Endodermal cell (in vitro differentiated cells): ENCODE measurements at regions not wholly inside any gene's neighbourhood (a gene's known extent, or its start where the extent isn't known, plus 50 kb on each side); places are given as distances from the start of the nearest gene placed in this dataset.

Experiments used
- DNase-seq: peaks from one replicate; pipeline ENCODE4 v3.0.0-alpha.2; 2017
- H3K27ac ChIP-seq: 2 replicates; pipeline ENCODE4 v1.5.1; 2013; ENCODE audit warnings: mild to moderate bottlenecking, low read depth, low read length, moderate library complexity
- H3K27me3 ChIP-seq: 2 replicates; pipeline ENCODE4 v1.6.1; 2013; ENCODE audit warnings: mild to moderate bottlenecking, low read length, moderate library complexity; ENCODE audit not compliant: insufficient read depth, control insufficient read depth, poor library complexity, severe bottlenecking
- H3K36me3 ChIP-seq: 2 replicates; pipeline ENCODE4 v1.7.0; 2013; ENCODE audit warnings: mild to moderate bottlenecking, low read length, moderate library complexity; ENCODE audit not compliant: control insufficient read depth, insufficient read depth
- H3K4me1 ChIP-seq: one replicate; pipeline ENCODE4 v1.7.0; 2013; ENCODE audit warnings: low read length; ENCODE audit not compliant: control insufficient read depth, insufficient read depth
- H3K4me3 ChIP-seq: 2 replicates; pipeline ENCODE4 v1.5.1; 2013; ENCODE audit warnings: mild to moderate bottlenecking, low read length, moderate library complexity
- H3K9ac ChIP-seq: 2 replicates; pipeline ENCODE4 v1.6.1; 2013; ENCODE audit warnings: mild to moderate bottlenecking, low read length, moderate library complexity; ENCODE audit not compliant: poor library complexity, severe bottlenecking; ENCODE audit errors: extremely low read depth
- H3K9me3 ChIP-seq: 2 replicates; pipeline ENCODE4 v1.6.1; 2013; ENCODE audit warnings: mild to moderate bottlenecking, low read length, moderate library complexity; ENCODE audit not compliant: control insufficient read depth
- H3K27ac Mint-ChIP-seq: 2 replicates; pipeline ENCODE4 v1.8.0; 2020; ENCODE audit warnings: mixed read lengths
- H3K27me3 Mint-ChIP-seq: 2 replicates; pipeline ENCODE4 v1.8.0; 2021; ENCODE audit warnings: mild to moderate bottlenecking, mixed read lengths; ENCODE audit not compliant: insufficient read depth
- H3K36me3 Mint-ChIP-seq: 2 replicates; pipeline ENCODE4 v1.8.0; 2020; ENCODE audit warnings: low read depth, mixed read lengths
- H3K4me1 Mint-ChIP-seq: 2 replicates; pipeline ENCODE4 v1.8.0; 2020; ENCODE audit warnings: mixed read lengths
- H3K4me3 Mint-ChIP-seq: 2 replicates; pipeline ENCODE4 v1.8.0; 2020; ENCODE audit warnings: mild to moderate bottlenecking, moderate library complexity, mixed read lengths
- H3K9me3 Mint-ChIP-seq: 2 replicates; pipeline ENCODE4 v1.8.0; 2020; ENCODE audit warnings: mild to moderate bottlenecking, mixed read lengths
- WGBS, 2 experiments: methylation state at CpG; one replicate each; pipeline versions ENCODE4 v1.1.5 to v1.1.7; 2013; ENCODE audit warnings: missing lambda C conversion rate in 2 of 2, mixed read lengths in 1 of 2; ENCODE audit not compliant: insufficient coverage in 1 of 2, insufficient read length in 1 of 2; 5-methylcytosine and 5-hydroxymethylcytosine counted together
- TF ChIP-seq, protein P1 (sequence below): fragments of 200-600 bp; sonication (generic); conservative IDR thresholded peaks from 2 replicates; pipeline ENCODE4 v1.5.0; 2021; ENCODE audit warnings: antibody characterized with exemption, mild to moderate bottlenecking

DNA sequence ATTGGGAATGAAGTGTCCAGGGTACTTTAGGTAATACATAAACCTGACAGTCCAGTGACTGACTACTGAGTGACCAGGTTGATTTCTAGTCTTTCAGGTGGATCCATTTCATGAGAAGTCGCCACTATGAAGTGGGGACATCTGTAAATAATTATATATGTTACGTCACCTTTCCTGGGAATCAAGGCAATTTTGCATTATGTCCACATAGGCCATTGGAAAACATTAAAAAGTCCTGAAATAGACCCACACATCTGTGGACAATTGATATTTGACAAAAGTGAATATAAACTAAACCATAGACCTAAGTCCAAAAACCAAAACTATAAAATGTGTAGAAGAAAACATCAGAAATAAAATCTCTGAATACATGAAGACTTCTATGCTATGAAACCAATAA is 231.5 kb downstream of the C6orf118 start:
- Histone ChIP-seq H3K9me3 (no peaks in the 10 kb centered on the region), H3K9ac (no peak overlapping the region), H3K27ac (no peak overlapping the region), H3K4me3 (no peak overlapping the region), H3K27me3 (no peaks in the 10 kb centered on the region), H3K4me1 (no peaks in the 10 kb centered on the region), H3K36me3 (no peaks in the 10 kb centered on the region)
- H3K27me3 Mint-ChIP-seq = no peaks in the 10 kb centered on the region
- no peaks in the 10 kb centered on the region for H3K4me1 Mint-ChIP-seq
- TF ChIP-seq, protein P1, sequence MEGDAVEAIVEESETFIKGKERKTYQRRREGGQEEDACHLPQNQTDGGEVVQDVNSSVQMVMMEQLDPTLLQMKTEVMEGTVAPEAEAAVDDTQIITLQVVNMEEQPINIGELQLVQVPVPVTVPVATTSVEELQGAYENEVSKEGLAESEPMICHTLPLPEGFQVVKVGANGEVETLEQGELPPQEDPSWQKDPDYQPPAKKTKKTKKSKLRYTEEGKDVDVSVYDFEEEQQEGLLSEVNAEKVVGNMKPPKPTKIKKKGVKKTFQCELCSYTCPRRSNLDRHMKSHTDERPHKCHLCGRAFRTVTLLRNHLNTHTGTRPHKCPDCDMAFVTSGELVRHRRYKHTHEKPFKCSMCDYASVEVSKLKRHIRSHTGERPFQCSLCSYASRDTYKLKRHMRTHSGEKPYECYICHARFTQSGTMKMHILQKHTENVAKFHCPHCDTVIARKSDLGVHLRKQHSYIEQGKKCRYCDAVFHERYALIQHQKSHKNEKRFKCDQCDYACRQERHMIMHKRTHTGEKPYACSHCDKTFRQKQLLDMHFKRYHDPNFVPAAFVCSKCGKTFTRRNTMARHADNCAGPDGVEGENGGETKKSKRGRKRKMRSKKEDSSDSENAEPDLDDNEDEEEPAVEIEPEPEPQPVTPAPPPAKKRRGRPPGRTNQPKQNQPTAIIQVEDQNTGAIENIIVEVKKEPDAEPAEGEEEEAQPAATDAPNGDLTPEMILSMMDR = no peak
- no peak overlapping the region for H3K4me3 Mint-ChIP-seq
- no peak overlapping the region for H3K27ac Mint-ChIP-seq
- no peaks in the 10 kb centered on the region for H3K36me3 Mint-ChIP-seq
- WGBS, 2 experiments = 87% methylated on average over 2 of the region's 2 CpGs; no CpG with 5 or more reads in 1 of the 2 experiments
- DNase-seq = no peak
- no peaks in the 10 kb centered on the region for H3K9me3 Mint-ChIP-seq

DNA sequence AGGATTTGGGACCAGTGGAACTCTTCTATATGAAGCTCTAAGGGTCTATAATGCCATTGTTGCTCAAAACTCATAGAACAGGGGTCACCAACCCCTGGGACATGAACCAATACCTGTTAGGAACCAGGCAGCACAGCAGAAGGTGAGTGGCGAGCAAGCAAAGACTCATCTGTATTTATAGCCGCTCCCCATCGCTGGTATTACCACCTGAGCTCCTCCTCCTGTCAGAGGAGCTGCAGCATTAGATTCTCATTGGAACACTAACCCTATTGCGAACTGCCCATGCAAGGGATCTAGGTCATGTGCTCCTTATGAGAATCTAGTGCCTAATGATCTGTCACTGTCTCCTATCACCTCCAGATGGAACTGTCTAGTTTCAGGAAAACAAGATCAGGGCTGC is 237.5 kb downstream of the C6orf118 start:
- Histone ChIP-seq H3K36me3 (no peaks in the 10 kb centered on the region), H3K27ac (no peak overlapping the region), H3K9ac (no peak overlapping the region), H3K4me3 (no peak overlapping the region), H3K9me3 (no peaks in the 10 kb centered on the region), H3K4me1 (no peaks in the 10 kb centered on the region), H3K27me3 (no peaks in the 10 kb centered on the region)
- Mint-ChIP-seq H3K36me3 (no peaks in the 10 kb centered on the region), H3K27ac (no peak overlapping the region), H3K27me3 (no peaks in the 10 kb centered on the region), H3K4me1 (no peaks in the 10 kb centered on the region), H3K9me3 (no peaks in the 10 kb centered on the region), H3K4me3 (no peak overlapping the region)
- DNase-seq = no peak
- 77 to 100% methylated on average over 2 to 4 of the region's 4 CpGs for WGBS, 2 experiments
- TF ChIP-seq, protein P1 = no peak

DNA sequence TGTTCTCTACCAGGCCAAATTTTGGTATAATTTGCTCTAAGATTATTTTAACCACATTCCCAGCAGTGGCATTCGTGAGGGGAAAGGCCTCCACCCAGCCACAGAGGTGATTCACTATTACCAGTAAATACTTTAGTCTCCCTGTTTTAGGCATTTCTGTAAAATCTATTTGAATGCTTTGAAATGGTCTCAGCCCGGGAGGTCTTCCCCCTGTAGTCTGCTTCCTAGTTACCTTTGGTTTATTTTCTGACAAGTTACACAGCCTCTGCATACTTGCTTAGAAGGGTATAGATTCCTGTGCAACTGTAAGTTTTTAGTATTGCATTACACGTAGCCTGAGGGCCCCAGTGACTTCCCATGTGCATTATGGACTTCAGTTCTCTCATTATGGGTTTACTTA is 248.7 kb downstream of the C6orf118 start:
- Histone ChIP-seq H3K9me3 (no peaks in the 10 kb centered on the region), H3K27me3 (no peaks in the 10 kb centered on the region), H3K9ac (no peak overlapping the region), H3K36me3 (no peaks in the 10 kb centered on the region), H3K4me1 (no peaks in the 10 kb centered on the region), H3K4me3 (no peak overlapping the region), H3K27ac (no peak overlapping the region)
- Mint-ChIP-seq H3K9me3 (peaks cover 3% of the 10 kb centered on the region), H3K27me3 (no peaks in the 10 kb centered on the region), H3K36me3 (no peaks in the 10 kb centered on the region), H3K27ac (no peak overlapping the region), H3K4me3 (no peak overlapping the region), H3K4me1 (no peaks in the 10 kb centered on the region)
- 81 to 90% methylated on average over 2 to 3 of the region's 3 CpGs for WGBS, 2 experiments
- no peak for DNase-seq
- TF ChIP-seq, protein P1 = no peak
